Stimulated activated CD4-positive, alpha-beta T cell treated with anti-CD3 and anti-CD28 coated beads, TNF-alpha, amount 100 ng/mL, for 1 hour (primary cell): ENCODE measurements at regions not wholly inside any gene's neighbourhood (a gene's known extent, or its start where the extent isn't known, plus 50 kb on each side); places are given as distances from the start of the nearest gene placed in this dataset.
"Not testable (repeated sequence)": the region's sequence is repeated elsewhere in the genome, so short reads cannot be mapped to it uniquely, and the experiment has no call there.

ENCODE experiments used
- DNase-seq, 3 donors: peaks; one replicate each; pipeline ENCODE4 v3.0.0-alpha.2; 2020; ENCODE audit warnings: low read depth in 3 of 3, low spot score in 1 of 3

DNA sequence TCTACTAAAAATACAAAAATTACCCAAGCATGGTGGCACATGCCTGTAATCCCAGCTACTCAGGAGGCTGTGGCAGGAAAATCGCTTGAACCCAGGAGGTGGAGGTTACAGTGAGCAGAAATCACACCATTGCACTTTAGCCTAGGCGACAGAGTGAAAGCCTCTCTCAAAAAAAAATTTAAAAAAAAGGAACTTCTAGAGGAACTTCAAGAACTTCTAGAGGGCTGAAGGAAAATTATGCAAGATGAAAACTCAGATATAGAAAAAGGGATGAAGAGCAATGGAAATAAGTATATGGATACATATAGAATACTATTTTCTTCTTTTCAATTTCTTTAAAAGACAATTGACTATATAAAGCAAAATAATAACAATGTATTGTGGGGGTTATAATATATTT lies 51.2 kb upstream of the PRR5 start:
- no peak for DNase-seq

DNA sequence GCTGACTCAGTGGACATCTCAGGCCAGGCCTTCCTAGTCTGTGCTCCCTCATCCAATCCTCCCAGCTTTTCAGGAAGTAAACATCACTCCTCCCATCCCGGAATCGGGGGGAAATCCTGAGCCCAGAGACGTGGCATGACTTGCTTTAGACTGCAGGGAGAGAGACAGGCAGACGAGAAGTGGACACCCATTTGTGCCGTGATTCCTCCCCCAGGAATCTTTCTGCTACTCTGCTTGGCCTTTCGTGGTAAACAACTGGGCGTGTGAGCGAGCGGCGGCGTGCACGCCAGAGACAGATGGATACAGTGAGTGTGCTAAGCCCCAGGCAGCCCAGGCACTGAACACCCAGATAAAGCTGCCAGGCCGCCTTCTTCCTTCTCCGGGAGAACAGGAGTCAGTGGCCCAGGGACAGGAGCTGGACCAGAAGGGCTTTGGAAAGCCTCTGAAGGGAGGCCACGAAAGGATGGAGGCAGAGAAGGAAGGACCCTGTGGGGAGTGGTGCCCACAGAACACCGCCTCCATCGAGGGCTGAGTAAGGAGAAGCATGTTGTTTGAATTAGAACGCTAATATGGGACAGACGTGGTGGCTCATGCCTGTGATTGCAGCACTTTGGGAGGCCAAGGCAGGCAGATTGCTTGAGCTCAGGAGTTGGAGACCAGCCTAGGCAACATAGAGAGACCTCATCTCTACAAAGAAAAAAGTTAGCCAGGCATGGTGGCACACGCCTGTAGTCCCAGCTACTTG lies 53.0 kb upstream of the PRR5 start:
- no peak for DNase-seq

- no peak for DNase-seq
Observed at GRCh38 chr22:44648085-44648820, 53.8 kb upstream of the PRR5 start.

GRCh38 chr22:44647141-44647540 lies 54.9 kb upstream of the PRR5 start:
- no peak for DNase-seq

GRCh38 chr22:44646668-44647067 lies 55.3 kb upstream of the PRR5 start:
- no peak for DNase-seq

DNA sequence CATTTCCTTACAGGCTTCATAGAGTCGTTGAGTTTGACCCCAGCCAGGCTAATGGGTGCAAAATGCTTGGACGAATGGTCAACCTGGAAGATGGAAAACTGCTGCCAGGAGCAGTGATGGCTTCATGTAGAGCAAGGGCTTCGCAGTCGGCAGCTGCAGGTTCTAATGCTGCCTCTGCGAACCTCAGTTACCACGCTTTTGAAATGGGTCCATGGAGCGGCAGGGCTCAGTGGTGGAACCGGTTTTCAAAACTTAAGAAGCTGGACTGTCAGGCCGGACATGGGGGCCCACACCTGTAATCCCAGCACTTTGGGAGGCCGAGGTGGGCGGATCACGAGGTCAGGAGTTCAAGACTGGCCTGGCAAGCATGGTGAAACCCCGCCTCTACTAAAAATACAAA lies 55.9 kb upstream of the PRR5 start:
- no peak for DNase-seq

- DNase-seq: no peak
Observed at GRCh38 chr22:44645531-44645930, 56.5 kb upstream of the PRR5 start.

GRCh38 chr22:44645083-44645482 lies 56.9 kb upstream of the PRR5 start:
- DNase-seq: no peak

- DNase-seq: not testable (repeated sequence)
Observed at GRCh38 chr22:44643526-44644101, 58.4 kb upstream of the PRR5 start.

- DNase-seq: no peak
Observed at GRCh38 chr22:44642096-44642644, 59.8 kb upstream of the PRR5 start.

GRCh38 chr22:44640618-44641155 lies 61.3 kb upstream of the PRR5 start:
- no peak for DNase-seq

- no peak for DNase-seq
Observed at GRCh38 chr22:44639891-44640617, 62.0 kb upstream of the PRR5 start.

- DNase-seq: no peak
Observed at GRCh38 chr22:44638971-44639760, 62.8 kb upstream of the PRR5 start.

DNA sequence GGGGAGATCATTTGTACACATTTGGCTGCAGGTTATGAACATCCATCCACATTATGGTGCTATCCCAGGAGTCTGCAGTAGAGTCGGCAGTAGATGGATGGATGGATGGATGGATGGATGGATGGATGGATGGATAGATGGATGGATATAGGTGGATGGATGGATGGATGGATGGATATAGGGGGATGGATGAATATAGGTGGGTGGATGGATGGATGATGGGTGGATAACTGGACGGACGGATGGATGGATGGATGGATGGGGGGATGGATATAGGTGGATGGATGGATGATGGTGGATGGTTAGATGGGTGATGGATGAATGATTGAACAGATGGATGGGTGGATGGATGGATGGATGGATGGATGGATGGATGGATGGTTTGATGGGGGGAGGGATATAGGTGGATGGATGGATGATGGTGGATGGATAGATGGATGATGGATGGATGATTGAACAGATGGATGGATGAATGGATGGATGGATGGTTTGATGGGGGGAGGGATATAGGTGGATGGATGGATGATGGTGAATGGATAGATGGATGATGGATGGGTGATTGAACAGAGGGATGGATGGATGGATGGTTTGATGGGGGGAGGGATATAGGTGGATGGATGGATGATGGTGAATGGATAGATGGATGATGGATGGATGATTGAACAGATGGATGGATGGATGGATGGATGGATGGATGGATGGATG lies 65.3 kb upstream of the PRR5 start:
- DNase-seq: not testable (repeated sequence)

- not testable (repeated sequence) for DNase-seq
Observed at GRCh38 chr22:44635567-44635966, 66.4 kb upstream of the PRR5 start.

DNA sequence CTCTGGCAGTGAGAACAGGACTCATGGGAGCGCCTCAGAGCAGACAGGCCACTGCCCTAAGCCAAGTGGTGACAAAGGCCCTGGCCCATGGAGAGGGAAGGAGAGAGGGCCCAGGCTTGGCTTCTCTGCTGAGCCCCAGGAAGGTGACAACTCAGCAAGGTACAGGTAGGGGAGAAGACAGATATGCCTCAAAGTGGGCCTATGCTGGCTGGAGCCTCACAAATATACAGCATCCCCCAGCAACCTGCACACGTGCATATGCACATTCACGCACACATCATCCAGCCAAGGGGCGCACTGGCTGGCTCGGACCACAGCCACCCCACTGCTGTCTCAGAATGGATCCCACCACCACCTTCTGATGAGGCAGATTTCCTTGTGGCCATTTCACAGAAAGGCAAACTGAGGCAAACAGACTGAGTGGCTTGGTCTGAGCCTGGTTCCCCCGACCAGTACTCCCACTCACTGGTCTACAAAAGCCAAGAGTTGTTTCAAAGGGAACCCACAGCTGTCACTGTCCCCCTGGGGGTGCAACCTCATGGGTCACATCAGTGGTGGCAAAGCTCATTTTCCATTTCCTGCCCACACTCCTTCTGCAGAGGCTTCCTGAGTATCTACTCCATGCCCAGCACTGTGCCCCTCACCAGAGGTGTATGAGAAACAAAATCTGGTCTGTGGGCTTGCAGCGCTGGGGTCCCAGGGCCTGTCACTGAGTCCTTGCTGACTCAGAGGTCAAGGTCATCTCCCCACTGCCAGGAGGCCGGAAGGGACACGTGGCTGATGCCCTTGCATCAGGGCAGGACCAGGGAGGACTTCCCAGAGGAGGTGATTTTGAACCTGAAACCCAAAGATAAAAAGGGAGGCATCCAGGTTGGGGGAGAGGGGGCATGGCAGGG lies 67.3 kb upstream of the PRR5 start:
- no peak for DNase-seq

DNA sequence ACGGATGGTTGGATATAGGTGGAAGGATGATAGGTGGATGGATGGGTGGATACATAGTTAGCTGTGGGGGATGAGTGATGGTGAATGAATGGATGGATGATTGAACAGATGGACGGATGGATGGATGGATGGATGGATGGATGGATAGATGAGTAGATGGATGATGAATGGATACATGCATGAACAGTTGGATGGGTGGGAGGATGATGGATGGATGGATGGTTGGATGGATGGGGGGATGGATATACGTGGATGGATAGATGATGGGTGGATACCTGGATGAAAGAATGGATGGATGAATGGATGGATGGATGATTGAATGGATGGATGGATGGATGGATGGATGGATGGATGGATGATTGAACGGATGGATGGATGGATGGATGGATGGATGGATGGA lies 68.4 kb upstream of the PRR5 start:
- DNase-seq: no peak

DNA sequence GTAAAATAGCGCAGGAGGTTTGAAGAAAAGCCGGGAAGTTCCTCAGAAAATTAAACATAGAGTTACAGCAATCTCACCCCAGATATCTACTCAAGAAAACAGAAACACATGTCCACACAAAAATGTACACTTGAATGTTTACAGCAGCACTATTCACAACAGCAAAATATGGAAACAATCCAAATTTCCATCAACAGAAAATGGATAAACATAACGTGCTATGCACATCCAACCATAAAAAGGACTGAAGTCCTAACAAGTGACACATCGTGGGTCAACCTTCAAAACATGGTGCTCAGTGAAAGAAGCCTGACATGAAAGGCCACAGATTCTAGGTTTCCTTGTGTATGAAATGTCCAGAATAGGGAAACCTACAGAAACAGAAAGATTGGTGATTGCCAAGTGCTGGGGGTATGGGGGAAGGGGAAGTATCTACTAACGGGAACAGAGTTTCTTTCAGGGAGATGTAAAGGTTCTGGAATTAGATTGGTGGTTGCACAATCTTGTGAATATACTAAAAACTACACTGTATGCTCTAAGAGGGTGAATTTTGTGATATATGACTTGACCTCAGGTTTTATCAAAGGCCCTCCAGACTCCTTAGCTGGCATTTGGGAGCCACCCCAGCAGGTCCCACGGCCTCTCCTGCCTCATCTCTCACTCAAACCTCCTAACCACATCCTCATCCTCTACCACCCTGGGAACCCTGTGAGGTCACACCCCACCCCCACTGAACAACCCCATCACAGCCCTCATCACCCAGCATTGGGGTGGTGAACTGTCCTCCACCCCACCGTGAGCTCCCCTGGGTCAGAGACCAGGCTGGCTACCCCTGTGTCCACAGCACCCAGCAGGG lies 69.2 kb upstream of the PRR5 start:
- no peak for DNase-seq
